K562 (cell line): ENCODE measurements at regions not wholly inside any gene's neighbourhood (a gene's known extent, or its start where the extent isn't known, plus 50 kb on each side); places are given as distances from the start of the nearest gene placed in this dataset.

Source experiments
- ATAC-seq: fragments of 200-7000 bp; cut with Tn5 transposase; 3 replicates; pipeline ENCODE4 v1.9.1; 2020; ENCODE audit warnings: moderate library complexity
- BruUV-seq: library from RNA; stranded (reverse); fragments of 400-500 nt; replicated peaks from 2 replicates; lab custom pipeline; 2021; lab: Mats Ljungman, UMichigan
- CTCF ChIA-PET: fragments of 300-600 bp; formaldehyde crosslinking; extraction: SDS; loops from one replicate; lab custom pipeline; 2021; ENCODE audit warnings: low intra/inter-chr PET ratio; lab: Yijun Ruan, JAX
- POLR2A ChIA-PET: fragments of 300-600, 350-650 bp; sonication (Branson Sonifier 250); formaldehyde crosslinking; extraction: SDS; loops from one replicate; lab custom pipeline; 2021; ENCODE audit warnings: antibody characterized with exemption, inconsistent platforms; lab: Yijun Ruan, JAX
- DNase-seq, 4 experiments: peaks; one replicate each; pipeline versions ENCODE4 v3.0.0 to v3.0.0-alpha.2; 2011 to 2018; ENCODE audit warnings: low spot score in 3 of 4, mixed read lengths in 3 of 4; ENCODE audit errors: extremely low read depth in 1 of 4
- FAIRE-seq: peaks from 2 replicates; lab custom pipeline; 2011; peaks lifted over from hg19 to GRCh38; lab: Jason Lieb, UNC
- H2AFZ ChIP-seq: 2 replicates; pipeline ENCODE4 v1.6.0; 2011; ENCODE audit warnings: low read depth, low read length, control low read depth, inconsistent platforms
- H3K27ac ChIP-seq: fragments of 200-600 bp; 3 replicates; pipeline ENCODE4 v1.8.0; 2011; ENCODE audit warnings: low read depth, mild to moderate bottlenecking, control low read depth, inconsistent platforms, low read length, moderate library complexity, mixed read lengths; ENCODE audit errors: extremely low read depth
- H3K27me3 ChIP-seq, 2 experiments: fragments of 300-600 bp in 1 of 2; 2 replicates in 1 of 2; 3 replicates in 1 of 2; pipeline versions ENCODE4 v1.6.0 to v1.8.0; 2011; ENCODE audit warnings: inconsistent platforms in 2 of 2, low read length in 2 of 2, mild to moderate bottlenecking in 1 of 2, mixed read lengths in 1 of 2, moderate library complexity in 1 of 2; ENCODE audit not compliant: control insufficient read depth in 2 of 2, insufficient read depth in 2 of 2
- H3K36me3 ChIP-seq: fragments of 300-600 bp; 3 replicates; pipeline ENCODE4 v1.8.0; 2011; ENCODE audit warnings: mild to moderate bottlenecking, low read length, inconsistent platforms; ENCODE audit not compliant: control insufficient read depth, insufficient read depth
- H3K4me1 ChIP-seq, 2 experiments: fragments of 200-600 bp in 1 of 2; replicated peaks in 1 of 2; 2 replicates in 1 of 2; 3 replicates in 1 of 2; pipeline versions ENCODE4 v1.5.1 to v1.8.0; 2011; ENCODE audit warnings: inconsistent platforms in 2 of 2, low read length in 2 of 2, mild to moderate bottlenecking in 1 of 2, mixed read lengths in 1 of 2, moderate library complexity in 1 of 2; ENCODE audit not compliant: control insufficient read depth in 2 of 2, insufficient read depth in 2 of 2
- H3K4me2 ChIP-seq: 2 replicates; pipeline ENCODE4 v1.6.1; 2011; ENCODE audit warnings: low read length, control low read depth, inconsistent platforms, mixed read lengths; ENCODE audit not compliant: insufficient read depth
- H3K4me3 ChIP-seq: fragments of 200-600 bp; sonication (generic), shearing (Covaris generic); 2 replicates; pipeline ENCODE4 v1.5.1; 2016; ENCODE audit warnings: control low read depth, inconsistent platforms
- H3K79me2 ChIP-seq: fragments of 200-600 bp; 3 replicates; pipeline ENCODE4 v1.8.0; 2011; ENCODE audit warnings: low read length, inconsistent platforms; ENCODE audit not compliant: control insufficient read depth, insufficient read depth
- H3K9ac ChIP-seq, 2 experiments: 2 replicates each; pipeline versions ENCODE4 v1.6.0 to v1.6.1; 2011; ENCODE audit warnings: low read depth in 2 of 2, low read length in 2 of 2, control low read depth in 1 of 2, inconsistent platforms in 1 of 2, mild to moderate bottlenecking in 1 of 2, mixed read lengths in 1 of 2; ENCODE audit not compliant: insufficient read depth in 1 of 2
- H3K9me1 ChIP-seq: one replicate; pipeline ENCODE4 v1.6.0; 2011; ENCODE audit warnings: inconsistent platforms, mild to moderate bottlenecking, low read length, moderate library complexity; ENCODE audit not compliant: control insufficient read depth, insufficient read depth
- H3K9me3 ChIP-seq: replicated peaks from 2 replicates; pipeline ENCODE4 v1.5.1; 2011; ENCODE audit warnings: low read depth, low read length, inconsistent platforms; ENCODE audit not compliant: control insufficient read depth, insufficient read depth
- H4K20me1 ChIP-seq: replicated peaks from 2 replicates; pipeline ENCODE4 v1.6.1; 2011; ENCODE audit warnings: low read length, inconsistent platforms, mixed read lengths; ENCODE audit not compliant: control insufficient read depth, insufficient read depth
- CBX3 ChIP-seq, 2 experiments: IDR thresholded peaks; 1 replicate in 1 of 2; 2 replicates in 1 of 2; pipeline ENCODE4 v1.6.1; 2012; ENCODE audit warnings: inconsistent platforms in 2 of 2, low read length in 2 of 2, borderline replicate concordance in 1 of 2, control low read depth in 1 of 2
- HIVEP1 ChIP-seq: fragments of 250-450 bp; sonication (Bioruptor Pico); IDR thresholded peaks from 2 replicates; pipeline ENCODE4 v1.4.0; 2020; ENCODE audit warnings: mild to moderate bottlenecking
- HNRNPUL1 ChIP-seq: fragments of 200-400 bp; formaldehyde crosslinking; IDR thresholded peaks from 2 replicates; pipeline ENCODE4 v1.6.1; 2017; ENCODE audit warnings: low read length
- KDM1A ChIP-seq, 2 experiments: fragments of 450-650 bp; IDR thresholded peaks; 2 replicates each; pipeline ENCODE4 v1.6.1; 2016; ENCODE audit warnings: mild to moderate bottlenecking in 2 of 2
- MIER1 ChIP-seq: fragments of 450-650 bp; IDR thresholded peaks from 2 replicates; pipeline ENCODE4 v1.6.1; 2016; ENCODE audit warnings: antibody characterized with exemption, mild to moderate bottlenecking, low read depth
- TCFL5 ChIP-seq: fragments of 250-450 bp; sonication (Bioruptor Pico); conservative IDR thresholded peaks from 2 replicates; pipeline ENCODE4 v1.6.1; 2021; ENCODE audit warnings: mild to moderate bottlenecking, moderate library complexity, matching md5 sums
- ZBED1 ChIP-seq: IDR thresholded peaks from 2 replicates; pipeline ENCODE4 v1.6.1; 2014
- ZC3H11A ChIP-seq: IDR thresholded peaks from 2 replicates; pipeline ENCODE4 v1.6.1; 2012; ENCODE audit warnings: low read depth, low read length, improper control_type of control experiment
- WGBS: fragments of 100-300 bp; shearing (Covaris generic); methylation state at CpG from one replicate; pipeline ENCODE4 v1.1.6; 2016; ENCODE audit warnings: low coverage, mixed read lengths; ENCODE audit not compliant: insufficient coverage; ENCODE audit errors: missing lambda C conversion rate; 5-methylcytosine and 5-hydroxymethylcytosine counted together
- in situ Hi-C: fragments of 300-500 bp; cut with MboI; formaldehyde crosslinking; loops from 4 replicates; pipeline ENCODE4 v1.15.0; 2018; ENCODE audit warnings: inconsistent platforms, mixed read lengths
- intact Hi-C: fragments of 100-400 bp; cut with micrococcal nuclease; formaldehyde crosslinking; loops from 2 replicates; pipeline ENCODE4 v1.14.2; 2022
- TF ChIP-seq, protein P1 (sequence below): fragments of 250-450 bp; sonication (Bioruptor Pico); IDR thresholded peaks from 2 replicates; pipeline ENCODE4 v1.4.0; 2020; ENCODE audit warnings: mild to moderate bottlenecking, moderate library complexity
- TF ChIP-seq, protein P2 (sequence below), 2 experiments: fragments of 200-800 bp in 1 of 2; sonication (Bioruptor generic) in 1 of 2; sonication (generic) in 1 of 2; formaldehyde crosslinking in 1 of 2; IDR thresholded peaks in 1 of 2; conservative IDR thresholded peaks in 1 of 2; 2 replicates each; pipeline versions ENCODE4 v1.5.0 to v1.6.1; 2016 to 2020; ENCODE audit warnings: missing compliant biosample characterization in 1 of 2, missing genetic modification characterization in 1 of 2, missing genetic modification reagents in 1 of 2

DNA sequence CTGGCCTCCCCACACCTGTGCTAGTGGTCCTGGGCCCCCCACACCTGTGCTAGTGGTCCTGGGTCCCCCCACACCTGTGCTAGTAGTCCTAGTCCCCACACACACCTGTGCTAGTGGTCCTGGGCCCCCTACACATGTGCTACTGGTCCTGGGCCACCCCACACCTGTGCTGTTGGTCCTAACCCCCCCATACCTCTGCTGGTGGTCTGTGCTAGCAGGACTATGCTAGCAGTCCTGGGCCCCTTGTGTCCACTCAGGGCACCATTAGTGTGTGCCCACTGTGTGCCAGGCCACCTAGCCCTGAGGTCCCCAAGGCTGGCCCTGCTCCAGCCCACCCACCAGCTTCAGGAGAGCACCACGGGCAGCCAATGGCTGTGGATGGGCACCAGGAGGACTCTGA, 558.2 kb upstream of the SALL3 start:
- Histone ChIP-seq H3K36me3 (no peaks in the 10 kb centered on the region), H3K9me3 (no peaks in the 10 kb centered on the region), H3K4me3 (no peak overlapping the region), H3K4me1 (no peaks in the 10 kb centered on the region), H3K27ac (no peak overlapping the region), H3K4me2 (no peak overlapping the region), H3K9me1 (no peaks in the 10 kb centered on the region), H3K9ac (no peak overlapping the region), H4K20me1 (no peaks in the 10 kb centered on the region), H3K27me3 (peaks cover 0 to 6% of the 10 kb centered on the region in 2 experiments; a peak in 1 of 5 replicates), H2AFZ (no peak overlapping the region), H3K79me2 (no peaks in the 10 kb centered on the region)
- POLR2A ChIA-PET: interaction anchor here (0.5 kb wide), 1 partner anchor 337 kb away, joined by 3 read pairs; no protein-coding TSS in a partner anchor
- BruUV-seq: no TSS peak
- in situ Hi-C loops: no loop called here
- FAIRE-seq (no peak), DNase-seq (no peak), ATAC-seq (no peak)
- WGBS: 0% methylated on average over 1 of the region's 1 CpG
- CTCF ChIA-PET: no interaction called here
- no peak for TF ChIP-seq ZBED1
- intact Hi-C loops: no loop called here

DNA sequence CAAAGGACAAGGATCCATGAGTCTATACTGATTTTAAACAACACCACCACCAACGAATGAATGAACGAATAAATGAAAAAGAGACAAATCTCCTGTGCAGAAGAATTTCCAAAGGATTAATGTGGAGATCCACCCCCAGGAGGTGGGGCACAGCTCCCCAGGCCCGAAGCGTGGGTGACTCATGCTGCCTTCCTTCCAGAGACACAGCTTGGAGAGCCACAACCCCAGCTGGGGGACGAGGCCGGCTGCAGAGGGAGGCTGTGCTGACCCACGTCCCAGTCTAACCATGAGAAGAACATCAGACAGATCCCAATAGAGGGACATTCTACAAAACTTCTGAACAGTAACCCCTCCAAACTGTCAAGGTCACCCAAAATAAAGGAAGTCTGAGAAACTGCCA, 557.3 kb upstream of the SALL3 start:
- Histone ChIP-seq H3K27me3 (peaks cover 0 to 6% of the 10 kb centered on the region in 2 experiments; a peak in 1 of 5 replicates), H3K9me1 (no peaks in the 10 kb centered on the region), H3K9me3 (no peaks in the 10 kb centered on the region), H4K20me1 (no peaks in the 10 kb centered on the region), H3K4me1 (no peaks in the 10 kb centered on the region), H3K36me3 (no peaks in the 10 kb centered on the region), H3K9ac (no peak overlapping the region), H2AFZ (no peak overlapping the region), H3K79me2 (no peaks in the 10 kb centered on the region), H3K4me3 (no peak overlapping the region), H3K4me2 (no peak overlapping the region), H3K27ac (no peak overlapping the region)
- intact Hi-C loops (no loop called here), in situ Hi-C loops (no loop called here)
- ChIA-PET POLR2A (no interaction called here), CTCF (no interaction called here)
- BruUV-seq: no TSS peak
- DNase-seq (no peak), ATAC-seq (no peak), FAIRE-seq (no peak)
- 0% methylated on average over 7 of the region's 7 CpGs for WGBS
- TF ChIP-seq CBX3 (IDR thresholded peaks at IDR 0.05; ENCODE audit: borderline replicate concordance in 1 of 2, low read length in 2 of 2) (no peak), HNRNPUL1 (no peak), KDM1A (IDR thresholded peaks at IDR 0.05) (no peak), ZC3H11A (no peak), MIER1 (no peak), TCFL5 (CRISPR knock-in tag) (no peak), ZBED1 (no peak), HIVEP1 (CRISPR knock-in tag) (no peak)
- TF ChIP-seq, protein P1, sequence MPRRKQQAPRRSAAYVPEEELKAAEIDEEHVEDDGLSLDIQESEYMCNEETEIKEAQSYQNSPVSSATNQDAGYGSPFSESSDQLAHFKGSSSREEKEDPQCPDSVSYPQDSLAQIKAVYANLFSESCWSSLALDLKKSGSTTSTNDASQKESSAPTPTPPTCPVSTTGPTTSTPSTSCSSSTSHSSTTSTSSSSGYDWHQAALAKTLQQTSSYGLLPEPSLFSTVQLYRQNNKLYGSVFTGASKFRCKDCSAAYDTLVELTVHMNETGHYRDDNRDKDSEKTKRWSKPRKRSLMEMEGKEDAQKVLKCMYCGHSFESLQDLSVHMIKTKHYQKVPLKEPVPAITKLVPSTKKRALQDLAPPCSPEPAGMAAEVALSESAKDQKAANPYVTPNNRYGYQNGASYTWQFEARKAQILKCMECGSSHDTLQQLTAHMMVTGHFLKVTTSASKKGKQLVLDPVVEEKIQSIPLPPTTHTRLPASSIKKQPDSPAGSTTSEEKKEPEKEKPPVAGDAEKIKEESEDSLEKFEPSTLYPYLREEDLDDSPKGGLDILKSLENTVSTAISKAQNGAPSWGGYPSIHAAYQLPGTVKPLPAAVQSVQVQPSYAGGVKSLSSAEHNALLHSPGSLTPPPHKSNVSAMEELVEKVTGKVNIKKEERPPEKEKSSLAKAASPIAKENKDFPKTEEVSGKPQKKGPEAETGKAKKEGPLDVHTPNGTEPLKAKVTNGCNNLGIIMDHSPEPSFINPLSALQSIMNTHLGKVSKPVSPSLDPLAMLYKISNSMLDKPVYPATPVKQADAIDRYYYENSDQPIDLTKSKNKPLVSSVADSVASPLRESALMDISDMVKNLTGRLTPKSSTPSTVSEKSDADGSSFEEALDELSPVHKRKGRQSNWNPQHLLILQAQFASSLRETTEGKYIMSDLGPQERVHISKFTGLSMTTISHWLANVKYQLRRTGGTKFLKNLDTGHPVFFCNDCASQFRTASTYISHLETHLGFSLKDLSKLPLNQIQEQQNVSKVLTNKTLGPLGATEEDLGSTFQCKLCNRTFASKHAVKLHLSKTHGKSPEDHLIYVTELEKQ (CRISPR knock-in tag): no peak
- TF ChIP-seq, protein P2, sequence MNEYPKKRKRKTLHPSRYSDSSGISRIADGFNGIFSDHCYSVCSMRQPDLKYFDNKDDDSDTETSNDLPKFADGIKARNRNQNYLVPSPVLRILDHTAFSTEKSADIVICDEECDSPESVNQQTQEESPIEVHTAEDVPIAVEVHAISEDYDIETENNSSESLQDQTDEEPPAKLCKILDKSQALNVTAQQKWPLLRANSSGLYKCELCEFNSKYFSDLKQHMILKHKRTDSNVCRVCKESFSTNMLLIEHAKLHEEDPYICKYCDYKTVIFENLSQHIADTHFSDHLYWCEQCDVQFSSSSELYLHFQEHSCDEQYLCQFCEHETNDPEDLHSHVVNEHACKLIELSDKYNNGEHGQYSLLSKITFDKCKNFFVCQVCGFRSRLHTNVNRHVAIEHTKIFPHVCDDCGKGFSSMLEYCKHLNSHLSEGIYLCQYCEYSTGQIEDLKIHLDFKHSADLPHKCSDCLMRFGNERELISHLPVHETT (CRISPR knock-in tag; conservative IDR thresholded peaks at IDR 0.05 in 1 of 2, IDR thresholded peaks at IDR 0.05 in 1 of 2): no peak
